ENCODE measurements at regions not wholly inside any gene's neighbourhood (a gene's known extent, or its start where the extent isn't known, plus 50 kb on each side); places are given as distances from the start of the nearest gene placed in this dataset.

GRCh38 chr2:152822676-152823075 lies 104.3 kb downstream of the ARL6IP6 start:
- no peak for TF ChIP-seq POLR2A (IDR thresholded peaks at IDR 0.05)
- TF ChIP-seq CTCF (IDR thresholded peaks at IDR 0.05), result no peak

All from Peyer's patch (tissue), 4 donors.